PC-9 (cell line): ENCODE measurements at regions not wholly inside any gene's neighbourhood (a gene's known extent, or its start where the extent isn't known, plus 50 kb on each side); places are given as distances from the start of the nearest gene placed in this dataset.

Experiments used
- BruUV-seq: library from RNA; stranded (reverse); fragments of 400-500 nt; replicated peaks from 2 replicates; lab custom pipeline; 2021; lab: Mats Ljungman, UMichigan
- CTCF ChIA-PET: fragments of 300-600 bp; sonication (Branson Sonifier 250); formaldehyde crosslinking; loops from one replicate; lab custom pipeline; 2022; ENCODE audit warnings: antibody characterized with exemption; lab: Charles Lee
- POLR2A ChIA-PET: fragments of 300-600 bp; sonication (Branson Sonifier 250); formaldehyde crosslinking; loops from one replicate; lab custom pipeline; 2022; ENCODE audit warnings: antibody characterized with exemption; ENCODE audit not compliant: unreplicated experiment; lab: Charles Lee
- DNase-seq, 2 experiments: peaks; one replicate each; pipeline versions ENCODE4 v3.0.0 to v3.0.0-alpha.2; 2015 to 2022; ENCODE audit warnings: mixed read lengths in 1 of 2
- H2AFZ ChIP-seq: fragments of 200-600 bp; sonication (generic); 2 replicates; pipeline ENCODE4 v1.8.1; 2017; ENCODE audit warnings: antibody characterized with exemption
- H3F3A ChIP-seq: fragments of 200-600 bp; sonication (generic); 2 replicates; pipeline ENCODE4 v1.8.1; 2017; ENCODE audit warnings: antibody characterized with exemption, mild to moderate bottlenecking, low read depth; ENCODE audit not compliant: insufficient read depth
- H3K27ac ChIP-seq: fragments of 200-600 bp; sonication (generic); 2 replicates; pipeline ENCODE4 v1.6.1; 2016; ENCODE audit warnings: mixed run types
- H3K27me3 ChIP-seq: fragments of 200-600 bp; sonication (generic); 2 replicates; pipeline ENCODE4 v1.6.1; 2016; ENCODE audit warnings: low read depth, mixed run types; ENCODE audit not compliant: insufficient read depth
- H3K36me3 ChIP-seq: fragments of 200-600 bp; sonication (generic); 2 replicates; pipeline ENCODE4 v1.6.1; 2016; ENCODE audit warnings: low read depth, mixed run types
- H3K4me1 ChIP-seq: fragments of 200-600 bp; sonication (generic); replicated peaks from 2 replicates; pipeline ENCODE4 v1.6.1; 2016; ENCODE audit warnings: mixed run types; ENCODE audit not compliant: insufficient read depth
- H3K4me2 ChIP-seq: fragments of 200-600 bp; sonication (generic); 2 replicates; pipeline ENCODE4 v1.6.1; 2017; ENCODE audit warnings: mixed run types
- H3K4me3 ChIP-seq: fragments of 200-600 bp; sonication (generic); 2 replicates; pipeline ENCODE4 v1.6.1; 2016; ENCODE audit warnings: mixed run types
- H3K79me2 ChIP-seq: fragments of 200-600 bp; sonication (generic); 2 replicates; pipeline ENCODE4 v1.6.1; 2017; ENCODE audit warnings: low read depth, mixed run types
- H3K9me2 ChIP-seq: fragments of 200-600 bp; sonication (generic); 2 replicates; pipeline ENCODE4 v1.8.1; 2017; ENCODE audit warnings: mild to moderate bottlenecking; ENCODE audit not compliant: insufficient read depth
- H3K9me3 ChIP-seq: fragments of 200-600 bp; sonication (generic); 2 replicates; pipeline ENCODE4 v1.8.1; 2016; ENCODE audit warnings: low read depth; ENCODE audit not compliant: insufficient read depth
- H4K20me1 ChIP-seq: fragments of 200-600 bp; sonication (generic); 2 replicates; pipeline ENCODE4 v1.8.1; 2017; ENCODE audit not compliant: insufficient read depth
- CTCF ChIP-seq: fragments of 200-600 bp; sonication (generic); conservative IDR thresholded peaks from 2 replicates; pipeline ENCODE4 v1.6.1; 2017; ENCODE audit warnings: mixed run types, antibody characterized with exemption, mild to moderate bottlenecking, moderate library complexity
- EZH2 ChIP-seq: fragments of 200-600 bp; sonication (generic); IDR thresholded peaks from 2 replicates; pipeline ENCODE4 v1.8.0; 2017; ENCODE audit warnings: antibody characterized with exemption, low read depth
- intact Hi-C: fragments of 100-400 bp; cut with micrococcal nuclease; formaldehyde crosslinking; loops from one replicate; pipeline ENCODE4 v1.10.0; 2022; ENCODE audit not compliant: unreplicated experiment

- Histone ChIP-seq H3K36me3 (no peaks in the 10 kb centered on the region), H3K27ac (no peak overlapping the region), H4K20me1 (no peaks in the 10 kb centered on the region), H3K9me3 (no peaks in the 10 kb centered on the region), H3K27me3 (peaks cover 14% of the 10 kb centered on the region; the same call in 1 of the 2 replicates), H3K4me2 (no peak overlapping the region), H3K79me2 (no peaks in the 10 kb centered on the region), H3K9me2 (no peaks in the 10 kb centered on the region), H3F3A (no peaks in the 10 kb centered on the region; the same call in 1 of the 2 replicates), H3K4me3 (no peak overlapping the region), H3K4me1 (no peaks in the 10 kb centered on the region), H2AFZ (no peak overlapping the region)
- ChIA-PET CTCF (no interaction called here), POLR2A (no interaction called here)
- intact Hi-C loops, result no loop called here
- no peak for DNase-seq
- TF ChIP-seq EZH2 (no peak), CTCF (no peak)
- BruUV-seq, result no TSS peak
Observed at GRCh38 chr1:242690849-242691609, 166.5 kb upstream of the PLD5 start.

- H3K36me3 ChIP-seq, result no peaks in the 10 kb centered on the region
- no peak overlapping the region for H2AFZ ChIP-seq
- no peaks in the 10 kb centered on the region for H4K20me1 ChIP-seq
- no peaks in the 10 kb centered on the region; the same call in 1 of the 2 replicates for H3F3A ChIP-seq
- CTCF ChIA-PET, result no interaction called here
- H3K4me2 ChIP-seq, result no peak overlapping the region
- no peaks in the 10 kb centered on the region for H3K9me3 ChIP-seq
- peaks cover 14% of the 10 kb centered on the region; the same call in 1 of the 2 replicates for H3K27me3 ChIP-seq
- DNase-seq, result no peak
- POLR2A ChIA-PET, result no interaction called here
- no peaks in the 10 kb centered on the region for H3K9me2 ChIP-seq
- H3K4me3 ChIP-seq, result no peak overlapping the region
- no peaks in the 10 kb centered on the region for H3K4me1 ChIP-seq
- H3K27ac ChIP-seq, result no peak overlapping the region
- H3K79me2 ChIP-seq, result no peaks in the 10 kb centered on the region
- intact Hi-C loops, result no loop called here
- TF ChIP-seq CTCF (no peak), EZH2 (no peak)
- BruUV-seq, result no TSS peak
Observed at GRCh38 chr1:242689378-242689777, 164.9 kb upstream of the PLD5 start.

- no peak overlapping the region for H3K4me2 ChIP-seq
- no peak overlapping the region for H3K27ac ChIP-seq
- H3K4me3 ChIP-seq, result no peak overlapping the region
- H3K9me2 ChIP-seq, result no peaks in the 10 kb centered on the region
- CTCF ChIA-PET, result no interaction called here
- DNase-seq, result no peak
- BruUV-seq, result no TSS peak
- no peak for TF ChIP-seq CTCF
- no peak for TF ChIP-seq EZH2
- intact Hi-C loops, result no loop called here
- no peaks in the 10 kb centered on the region for H3K79me2 ChIP-seq
- no peak overlapping the region for H2AFZ ChIP-seq
- H3K36me3 ChIP-seq, result no peaks in the 10 kb centered on the region
- POLR2A ChIA-PET, result no interaction called here
- peaks cover 14% of the 10 kb centered on the region; the same call in 1 of the 2 replicates for H3K27me3 ChIP-seq
- no peaks in the 10 kb centered on the region for H4K20me1 ChIP-seq
- no peaks in the 10 kb centered on the region for H3K9me3 ChIP-seq
- no peaks in the 10 kb centered on the region for H3K4me1 ChIP-seq
- no peaks in the 10 kb centered on the region for H3F3A ChIP-seq
Observed at GRCh38 chr1:242674951-242675645, 150.6 kb upstream of the PLD5 start.
